IgD-negative memory B cell (primary cell): ENCODE measurements at regions not wholly inside any gene's neighbourhood (a gene's known extent, or its start where the extent isn't known, plus 50 kb on each side); places are given as distances from the start of the nearest gene placed in this dataset.

Experiments
- H3K27ac Mint-ChIP-seq, 3 donors: one replicate each; pipeline ENCODE4 v1.8.0; 2020 to 2022; ENCODE audit warnings: mild to moderate bottlenecking in 3 of 3, mixed read lengths in 3 of 3, moderate library complexity in 1 of 3
- H3K27me3 Mint-ChIP-seq: one replicate; pipeline ENCODE4 v1.8.0; 2021; ENCODE audit warnings: mixed read lengths
- H3K36me3 Mint-ChIP-seq: one replicate; pipeline ENCODE4 v1.8.0; 2020; ENCODE audit warnings: mild to moderate bottlenecking, mixed read lengths
- H3K4me1 Mint-ChIP-seq, 3 donors: one replicate each; pipeline ENCODE4 v1.8.0; 2020 to 2022; ENCODE audit warnings: mixed read lengths in 3 of 3, mild to moderate bottlenecking in 1 of 3
- H3K4me3 Mint-ChIP-seq, 4 donors: one replicate each; pipeline ENCODE4 v1.8.0; 2020 to 2022; ENCODE audit warnings: mild to moderate bottlenecking in 4 of 4, mixed read lengths in 4 of 4, moderate library complexity in 3 of 4
- H3K9me3 Mint-ChIP-seq, 3 donors: one replicate each; pipeline ENCODE4 v1.8.0; 2020 to 2021; ENCODE audit warnings: mixed read lengths in 3 of 3, mild to moderate bottlenecking in 1 of 3

DNA sequence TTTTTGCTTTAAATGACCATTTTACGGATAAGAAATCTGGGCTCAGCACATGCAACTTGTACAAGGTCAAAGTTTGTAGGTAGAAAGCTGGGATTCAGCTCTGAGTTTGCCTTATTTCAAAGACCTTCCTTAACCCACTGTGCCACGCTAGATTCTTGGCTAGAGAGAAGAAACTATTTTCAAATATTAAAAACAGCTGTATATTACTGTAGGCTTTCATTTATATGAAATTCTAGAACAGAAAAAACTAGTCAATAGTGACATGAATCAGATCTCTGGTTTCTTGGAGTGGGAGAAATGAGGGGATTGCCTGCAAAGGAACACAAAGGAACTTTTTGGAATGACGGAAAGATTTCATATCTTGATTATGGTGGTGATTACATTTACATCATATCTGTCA is 53.0 kb upstream of the C1GALT1 start:
- Mint-ChIP-seq H3K27me3 (peaks cover 3% of the 10 kb centered on the region), H3K9me3 (no peaks in the 10 kb centered on the region), H3K4me1 (peaks cover 9 to 22% (median 14%) of the 10 kb centered on the region in 3 donors), H3K27ac (no peak overlapping the region), H3K36me3 (peaks cover 5% of the 10 kb centered on the region), H3K4me3 (no peak overlapping the region)

DNA sequence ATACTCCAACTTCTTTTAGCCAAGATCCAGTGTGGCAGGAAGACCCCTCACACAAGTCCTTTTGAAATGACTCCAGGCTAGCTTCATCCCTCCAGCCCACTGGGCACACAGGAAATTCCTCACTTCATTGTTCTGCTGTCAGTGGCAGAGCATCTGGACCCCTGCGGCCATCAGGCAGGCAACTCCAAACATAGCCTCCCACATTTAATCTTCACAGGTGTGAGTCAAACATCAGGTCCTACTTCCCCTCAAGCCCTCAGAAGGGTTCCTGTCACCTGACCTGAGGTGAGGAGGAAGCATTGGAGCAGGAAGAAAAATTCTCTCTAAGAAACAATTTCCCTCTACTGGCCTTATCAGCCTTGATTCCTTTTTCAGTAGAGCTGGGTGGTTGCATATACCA is 51.1 kb upstream of the C1GALT1 start:
- no peak overlapping the region for H3K27ac Mint-ChIP-seq
- peaks cover 0 to 2% (median 0%) of the 10 kb centered on the region in 3 donors for H3K9me3 Mint-ChIP-seq
- H3K4me3 Mint-ChIP-seq: no peak overlapping the region
- H3K4me1 Mint-ChIP-seq: peaks cover 8 to 19% (median 11%) of the 10 kb centered on the region in 3 donors
- peaks cover 8% of the 10 kb centered on the region for H3K36me3 Mint-ChIP-seq
- peaks cover 3% of the 10 kb centered on the region for H3K27me3 Mint-ChIP-seq
